Endothelial cell of umbilical vein (primary cell): ENCODE measurements at regions not wholly inside any gene's neighbourhood (a gene's known extent, or its start where the extent isn't known, plus 50 kb on each side); places are given as distances from the start of the nearest gene placed in this dataset.

Experiments
- BruUV-seq: library from RNA; stranded (reverse); fragments of 400-500 nt; replicated peaks from 2 replicates; lab custom pipeline; 2021; lab: Mats Ljungman, UMichigan
- CTCF ChIA-PET: fragments of 300-600, 350-600 bp; sonication (Branson Sonifier 250); formaldehyde crosslinking; loops from one replicate; lab custom pipeline; 2021; ENCODE audit warnings: antibody characterized with exemption, inconsistent platforms; lab: Charles Lee
- POLR2A ChIA-PET: fragments of 300-600, 350-600 bp; sonication (Branson Sonifier 250); formaldehyde crosslinking; loops from one replicate; lab custom pipeline; 2021; ENCODE audit warnings: antibody characterized with exemption, inconsistent platforms; lab: Charles Lee
- DNase-seq: peaks from one replicate; pipeline ENCODE4 v3.0.0-alpha.2; 2011; ENCODE audit warnings: low read depth, low spot score
- FAIRE-seq: peaks from 2 replicates; lab custom pipeline; 2011; peaks lifted over from hg19 to GRCh38; lab: Jason Lieb, UNC
- H2AFZ ChIP-seq: 2 replicates; pipeline ENCODE4 v1.6.0; 2012; ENCODE audit warnings: low read depth, low read length, control low read depth, inconsistent platforms
- H3K27ac ChIP-seq: 2 replicates; pipeline ENCODE4 v1.5.1; 2011; ENCODE audit warnings: low read depth, mild to moderate bottlenecking, control low read depth, low read length, moderate library complexity; ENCODE audit not compliant: insufficient read depth
- H3K27me3 ChIP-seq, 2 experiments: 2 replicates each; pipeline versions ENCODE4 v1.6.0 to v1.6.1; 2011; ENCODE audit warnings: low read length in 2 of 2, mixed read lengths in 1 of 2; ENCODE audit not compliant: control insufficient read depth in 2 of 2, insufficient read depth in 2 of 2
- H3K36me3 ChIP-seq, 2 experiments: 2 replicates in 1 of 2; 3 replicates in 1 of 2; pipeline ENCODE4 v1.5.1; 2011; ENCODE audit warnings: low read length in 2 of 2, mild to moderate bottlenecking in 1 of 2, moderate library complexity in 1 of 2; ENCODE audit not compliant: control insufficient read depth in 2 of 2, insufficient read depth in 2 of 2; ENCODE audit errors: extremely low read depth in 1 of 2
- H3K4me1 ChIP-seq: 3 replicates; pipeline ENCODE4 v1.5.1; 2011; ENCODE audit warnings: mild to moderate bottlenecking, low read length; ENCODE audit not compliant: control insufficient read depth, insufficient read depth; ENCODE audit errors: extremely low read depth
- H3K4me2 ChIP-seq: 2 replicates; pipeline ENCODE4 v1.6.1; 2011; ENCODE audit warnings: low read length, control low read depth, mixed read lengths; ENCODE audit not compliant: insufficient read depth
- H3K4me3 ChIP-seq, 3 experiments: fragments of 200-600 bp in 1 of 3; sonication (generic), shearing (Covaris generic) in 1 of 3; replicated peaks in 1 of 3; 2 replicates each; pipeline ENCODE4 v1.5.1; 2011 to 2016; ENCODE audit warnings: control low read depth in 3 of 3, low read length in 3 of 3, mild to moderate bottlenecking in 2 of 3, inconsistent platforms in 1 of 3, low read depth in 1 of 3, moderate library complexity in 1 of 3; ENCODE audit not compliant: insufficient read depth in 1 of 3
- H3K79me2 ChIP-seq: 2 replicates; pipeline ENCODE4 v1.6.0; 2012; ENCODE audit warnings: low read length, inconsistent platforms; ENCODE audit not compliant: control insufficient read depth, insufficient read depth
- H3K9ac ChIP-seq: replicated peaks from 2 replicates; pipeline ENCODE3; 2011; ENCODE audit warnings: low read length, control low read depth; ENCODE audit not compliant: insufficient read depth; ENCODE audit errors: extremely low read depth
- H3K9me1 ChIP-seq: replicated peaks from 3 replicates; pipeline ENCODE4 v1.6.0; 2011; ENCODE audit warnings: mild to moderate bottlenecking, low read length; ENCODE audit not compliant: control insufficient read depth, insufficient read depth; ENCODE audit errors: extremely low read depth
- H3K9me3 ChIP-seq: replicated peaks from 2 replicates; pipeline ENCODE4 v1.5.1; 2012; ENCODE audit warnings: low read length, inconsistent platforms; ENCODE audit not compliant: control insufficient read depth, insufficient read depth
- H4K20me1 ChIP-seq: replicated peaks from 2 replicates; pipeline ENCODE3; 2011; ENCODE audit warnings: mild to moderate bottlenecking, low read length; ENCODE audit not compliant: control insufficient read depth, insufficient read depth; ENCODE audit errors: extremely low read depth
- EZH2 ChIP-seq: IDR thresholded peaks from 2 replicates; pipeline ENCODE4 v1.6.1; 2012; ENCODE audit warnings: borderline replicate concordance, low read depth, mild to moderate bottlenecking, moderate library complexity, low read length, inconsistent platforms; ENCODE audit not compliant: severe bottlenecking
- FOS ChIP-seq: IDR thresholded peaks from 2 replicates; pipeline ENCODE4 v1.6.1; 2011; ENCODE audit warnings: mild to moderate bottlenecking, low read length, moderate library complexity, borderline replicate concordance; ENCODE audit not compliant: insufficient read depth
- GATA2 ChIP-seq: IDR thresholded peaks from 2 replicates; pipeline ENCODE4 v1.7.0; 2011; ENCODE audit warnings: low read depth, mild to moderate bottlenecking, moderate library complexity, mixed read lengths, low read length; ENCODE audit not compliant: insufficient read length, insufficient read depth
- MAX ChIP-seq: IDR thresholded peaks from 2 replicates; pipeline ENCODE4 v1.6.1; 2011; ENCODE audit not compliant: insufficient read depth, insufficient read length
- MYC ChIP-seq: IDR thresholded peaks from one replicate; pipeline ENCODE4 v1.6.1; 2011; ENCODE audit warnings: mild to moderate bottlenecking, low read depth, low read length
- POLR2A ChIP-seq: IDR thresholded peaks from 2 replicates; pipeline ENCODE4 v1.6.1; 2012; ENCODE audit warnings: low read depth, mild to moderate bottlenecking, control low read depth, low read length
- POLR2AphosphoS5 ChIP-seq: IDR thresholded peaks from 2 replicates; pipeline ENCODE4 v1.6.1; 2012; ENCODE audit warnings: low read depth, mild to moderate bottlenecking, control low read depth, low read length, moderate library complexity; ENCODE audit not compliant: insufficient read depth
- dilution Hi-C: fragments of 300-500 bp; cut with MboI; formaldehyde crosslinking; loops from one replicate; pipeline ENCODE4 v1.15.0; 2019; ENCODE audit warnings: low sequenced_read_pairs; ENCODE audit not compliant: extremely low pct_ligation_motif_present
- intact Hi-C: fragments of 100-400 bp; cut with micrococcal nuclease; formaldehyde crosslinking; loops from one replicate; pipeline ENCODE4 v1.10.0; 2022
- TF ChIP-seq, protein P1 (sequence below), 2 donors: IDR thresholded peaks; 1 replicate in 1 of 2; 2 replicates in 1 of 2; pipeline ENCODE4 v1.5.1; 2011; ENCODE audit warnings: low read length in 2 of 2, mild to moderate bottlenecking in 2 of 2, moderate library complexity in 2 of 2, control low read depth in 1 of 2, inconsistent platforms in 1 of 2, low read depth in 1 of 2; ENCODE audit not compliant: insufficient read depth in 1 of 2; ENCODE audit errors: extremely low read depth in 1 of 2

- no peaks in the 10 kb centered on the region for H3K27me3 ChIP-seq
- H3K9me3 ChIP-seq: no peaks in the 10 kb centered on the region
- H3K4me1 ChIP-seq: no peaks in the 10 kb centered on the region
- no peak overlapping the region for H3K4me2 ChIP-seq
- intact Hi-C loops (no loop called here), dilution Hi-C loops (no loop called here)
- no peaks in the 10 kb centered on the region for H3K9me1 ChIP-seq
- no peak for FAIRE-seq
- TF ChIP-seq GATA2: no peak
- TF ChIP-seq, protein P1, sequence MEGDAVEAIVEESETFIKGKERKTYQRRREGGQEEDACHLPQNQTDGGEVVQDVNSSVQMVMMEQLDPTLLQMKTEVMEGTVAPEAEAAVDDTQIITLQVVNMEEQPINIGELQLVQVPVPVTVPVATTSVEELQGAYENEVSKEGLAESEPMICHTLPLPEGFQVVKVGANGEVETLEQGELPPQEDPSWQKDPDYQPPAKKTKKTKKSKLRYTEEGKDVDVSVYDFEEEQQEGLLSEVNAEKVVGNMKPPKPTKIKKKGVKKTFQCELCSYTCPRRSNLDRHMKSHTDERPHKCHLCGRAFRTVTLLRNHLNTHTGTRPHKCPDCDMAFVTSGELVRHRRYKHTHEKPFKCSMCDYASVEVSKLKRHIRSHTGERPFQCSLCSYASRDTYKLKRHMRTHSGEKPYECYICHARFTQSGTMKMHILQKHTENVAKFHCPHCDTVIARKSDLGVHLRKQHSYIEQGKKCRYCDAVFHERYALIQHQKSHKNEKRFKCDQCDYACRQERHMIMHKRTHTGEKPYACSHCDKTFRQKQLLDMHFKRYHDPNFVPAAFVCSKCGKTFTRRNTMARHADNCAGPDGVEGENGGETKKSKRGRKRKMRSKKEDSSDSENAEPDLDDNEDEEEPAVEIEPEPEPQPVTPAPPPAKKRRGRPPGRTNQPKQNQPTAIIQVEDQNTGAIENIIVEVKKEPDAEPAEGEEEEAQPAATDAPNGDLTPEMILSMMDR (IDR thresholded peaks at IDR 0.05; ENCODE audit: extremely low read depth in 1 of 2, insufficient read depth in 1 of 2, low read depth in 1 of 2, low read length in 2 of 2): no peak
- no peak for TF ChIP-seq POLR2AphosphoS5
- TF ChIP-seq FOS: no peak
- TF ChIP-seq MYC: no peak
- H3K4me3 ChIP-seq: no peak overlapping the region
- DNase-seq: no peak
- ChIA-PET CTCF (no interaction called here), POLR2A (no interaction called here)
- H3K27ac ChIP-seq: no peak overlapping the region
- no peaks in the 10 kb centered on the region for H3K79me2 ChIP-seq
- no peak overlapping the region for H3K9ac ChIP-seq
- no peaks in the 10 kb centered on the region for H3K36me3 ChIP-seq
- no peaks in the 10 kb centered on the region for H4K20me1 ChIP-seq
- H2AFZ ChIP-seq: no peak overlapping the region
- BruUV-seq: no TSS peak
Observed at GRCh38 chr9:118038713-118039112, 334.5 kb downstream of the TLR4 start.

DNA sequence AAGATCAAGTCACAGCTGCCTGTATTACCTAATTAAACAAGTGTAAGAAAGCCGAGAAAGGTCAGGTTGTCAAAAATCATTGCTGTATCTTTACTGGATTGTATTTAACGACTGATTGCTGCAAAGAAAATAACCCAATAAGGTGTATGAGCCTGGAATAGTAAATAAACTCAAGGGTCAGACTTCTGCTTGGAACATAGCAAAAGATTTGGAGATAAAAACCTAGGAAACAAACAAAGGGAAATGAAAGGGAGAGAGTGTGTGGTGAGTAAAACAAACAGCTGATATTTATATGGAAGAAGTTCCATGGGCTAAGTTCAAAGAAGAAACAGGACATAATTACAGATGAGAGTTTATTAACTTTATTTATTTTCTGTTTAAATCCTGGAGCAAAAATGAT lies 354.0 kb downstream of the TLR4 start:
- Histone ChIP-seq H3K9me1 (no peaks in the 10 kb centered on the region), H3K4me1 (no peaks in the 10 kb centered on the region), H3K27ac (no peak overlapping the region), H3K79me2 (no peaks in the 10 kb centered on the region), H3K9ac (no peak overlapping the region), H3K9me3 (no peaks in the 10 kb centered on the region), H3K27me3 (no peaks in the 10 kb centered on the region), H3K4me3 (no peak overlapping the region), H3K36me3 (no peaks in the 10 kb centered on the region), H2AFZ (no peak overlapping the region), H4K20me1 (no peaks in the 10 kb centered on the region), H3K4me2 (no peak overlapping the region)
- intact Hi-C loops: no loop called here
- no peak for TF ChIP-seq EZH2
- no peak for TF ChIP-seq POLR2A
- TF ChIP-seq POLR2AphosphoS5: no peak
- no peak for TF ChIP-seq MAX
- no peak for TF ChIP-seq FOS
- dilution Hi-C loops: no loop called here
- DNase-seq: no peak
- no TSS peak for BruUV-seq
- no peak for FAIRE-seq
- CTCF ChIA-PET: no interaction called here
- POLR2A ChIA-PET: no interaction called here
